Pancreas (tissue), 10 donors: ENCODE measurements at regions not wholly inside any gene's neighbourhood (a gene's known extent, or its start where the extent isn't known, plus 50 kb on each side); places are given as distances from the start of the nearest gene placed in this dataset.

Source experiments
- ATAC-seq, 4 donors: fragments of 200-7000 bp; cut with Tn5 transposase; one replicate each; pipeline versions ENCODE4 v1.8.0 to v1.9.1; 2020; ENCODE audit warnings: mild to moderate bottlenecking in 4 of 4, moderate library complexity in 4 of 4
- DNase-seq, 6 donors: peaks; one replicate each; pipeline ENCODE4 v3.0.0-alpha.2; 2020
- FAIRE-seq: peaks from 2 replicates; lab custom pipeline; 2012; peaks lifted over from hg19 to GRCh38; lab: Jason Lieb, UNC
- H3K27ac ChIP-seq, 4 donors: fragments of 200-600 bp; sonication (generic); 1 replicate in 3 of 4; 2 replicates in 1 of 4; pipeline versions ENCODE4 v1.5.0 to v1.8.0; 2020
- H3K27me3 ChIP-seq, 4 donors: fragments of 200-600 bp; one replicate each; pipeline ENCODE4 v1.8.0; 2021
- H3K36me3 ChIP-seq, 3 donors: fragments of 200-600 bp; sonication (generic) in 1 of 3; one replicate each; pipeline versions ENCODE4 v1.5.0 to v1.8.0; 2020 to 2021
- H3K4me1 ChIP-seq, 3 donors: fragments of 200-600 bp; one replicate each; pipeline ENCODE4 v1.8.0; 2021
- H3K4me3 ChIP-seq, 4 donors: fragments of 200-600 bp; sonication (generic) in 2 of 4; one replicate each; pipeline versions ENCODE4 v1.5.0 to v1.8.0; 2020 to 2021
- H3K9me3 ChIP-seq, 4 donors: fragments of 200-600 bp; one replicate each; pipeline ENCODE4 v1.8.0; 2021
- WGBS, 2 donors: extraction: QIAGEN DNeasy Blood & Tissue Kit; methylation state at CpG; one replicate each; pipeline ENCODE4 v1.1.7; 2013; 5-methylcytosine and 5-hydroxymethylcytosine counted together
- intact Hi-C, 3 donors: fragments of 100-400 bp; cut with DNase I; formaldehyde crosslinking; loops; one replicate each; pipeline versions ENCODE4 v1.11.1 to v1.14.2; 2022
- TF ChIP-seq, protein P1 (sequence below), 4 donors: fragments of 200-600 bp; sonication (generic) in 3 of 4; IDR thresholded peaks; one replicate each; pipeline versions ENCODE4 v1.5.0 to v1.8.0; 2021; ENCODE audit warnings: antibody characterized with exemption in 4 of 4
- donor health status: healthy with polysubstance abuse.
- donor health status: DM: no; HTN: no; CAD: no; lungs with moderate emphysema.
- donor health status: DM: no; HTN: no; CAD: no.
- donor health status: control.
- donor health status: control.
- donor health status: Bipolar disorder and iron deficiency.
- donor health status: DM: yes; HTN: yes; CAD: no.
- donor health status: DM: no; HTN: no; CAD: no.
- donor health status: DM: no; HTN: no; CAD: no.
- donor health status: DM: yes; HTN: yes; CAD: no.

DNA sequence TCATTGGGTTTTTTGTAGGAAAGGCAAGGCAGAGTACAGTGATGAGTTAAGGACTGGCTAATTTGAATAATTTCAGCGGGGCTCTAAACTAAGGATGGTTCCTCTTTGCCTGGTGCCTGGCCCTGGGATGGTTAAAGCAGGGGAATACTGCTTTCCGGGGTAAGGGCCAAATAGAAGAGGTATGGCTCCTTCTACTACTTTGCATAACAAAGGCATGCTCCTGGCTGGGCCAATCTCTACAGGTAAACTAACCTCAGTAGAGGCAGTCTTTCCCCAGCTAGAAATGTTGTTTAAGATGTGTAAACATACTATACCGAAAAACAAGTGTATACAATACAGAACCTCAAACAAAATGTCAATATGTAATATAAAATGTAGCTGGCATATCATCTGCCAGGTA, 1239.0 kb downstream of the SLC16A7 start:
- DNase-seq (no peak), FAIRE-seq (no peak), ATAC-seq (no peak)
- Histone ChIP-seq H3K36me3 (no peaks in the 10 kb centered on the region), H3K27me3 (no peaks in the 10 kb centered on the region), H3K4me3 (no peak overlapping the region), H3K27ac (no peak overlapping the region), H3K4me1 (no peaks in the 10 kb centered on the region), H3K9me3 (no peaks in the 10 kb centered on the region)
- TF ChIP-seq, protein P1, sequence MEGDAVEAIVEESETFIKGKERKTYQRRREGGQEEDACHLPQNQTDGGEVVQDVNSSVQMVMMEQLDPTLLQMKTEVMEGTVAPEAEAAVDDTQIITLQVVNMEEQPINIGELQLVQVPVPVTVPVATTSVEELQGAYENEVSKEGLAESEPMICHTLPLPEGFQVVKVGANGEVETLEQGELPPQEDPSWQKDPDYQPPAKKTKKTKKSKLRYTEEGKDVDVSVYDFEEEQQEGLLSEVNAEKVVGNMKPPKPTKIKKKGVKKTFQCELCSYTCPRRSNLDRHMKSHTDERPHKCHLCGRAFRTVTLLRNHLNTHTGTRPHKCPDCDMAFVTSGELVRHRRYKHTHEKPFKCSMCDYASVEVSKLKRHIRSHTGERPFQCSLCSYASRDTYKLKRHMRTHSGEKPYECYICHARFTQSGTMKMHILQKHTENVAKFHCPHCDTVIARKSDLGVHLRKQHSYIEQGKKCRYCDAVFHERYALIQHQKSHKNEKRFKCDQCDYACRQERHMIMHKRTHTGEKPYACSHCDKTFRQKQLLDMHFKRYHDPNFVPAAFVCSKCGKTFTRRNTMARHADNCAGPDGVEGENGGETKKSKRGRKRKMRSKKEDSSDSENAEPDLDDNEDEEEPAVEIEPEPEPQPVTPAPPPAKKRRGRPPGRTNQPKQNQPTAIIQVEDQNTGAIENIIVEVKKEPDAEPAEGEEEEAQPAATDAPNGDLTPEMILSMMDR (IDR thresholded peaks at IDR 0.05), result no peak
- 62 to 83% methylated on average over 3 of the region's 3 CpGs for WGBS, 2 donors
- intact Hi-C loops, result no loop called here

DNA sequence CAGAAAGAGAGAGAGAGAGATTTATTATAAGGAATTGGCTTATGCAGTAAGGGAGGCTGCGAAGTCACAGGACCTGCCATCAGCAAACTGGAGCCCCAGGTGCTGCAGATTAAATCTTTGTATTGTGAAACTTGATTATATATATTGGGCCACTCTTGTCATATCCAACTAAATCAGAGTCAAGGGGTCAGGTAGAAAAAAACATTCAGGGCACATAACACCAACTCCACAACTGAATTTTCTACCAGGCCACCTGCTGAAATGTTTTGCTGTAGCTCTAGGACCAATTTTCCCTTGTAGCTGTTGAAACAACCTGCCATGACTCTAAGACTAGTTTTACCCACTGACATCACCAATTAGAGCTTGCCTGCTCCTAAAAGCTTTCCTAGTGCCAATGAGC, 1240.8 kb downstream of the SLC16A7 start:
- TF ChIP-seq, protein P1 (IDR thresholded peaks at IDR 0.05), result no peak
- Histone ChIP-seq H3K27ac (no peak overlapping the region), H3K9me3 (no peaks in the 10 kb centered on the region), H3K4me1 (no peaks in the 10 kb centered on the region), H3K4me3 (no peak overlapping the region), H3K36me3 (no peaks in the 10 kb centered on the region), H3K27me3 (no peaks in the 10 kb centered on the region)
- intact Hi-C loops, result no loop called here
- ATAC-seq (no peak), DNase-seq (no peak), FAIRE-seq (no peak)
- 85 to 89% methylated on average over 1 of the region's 1 CpG for WGBS, 2 donors

DNA sequence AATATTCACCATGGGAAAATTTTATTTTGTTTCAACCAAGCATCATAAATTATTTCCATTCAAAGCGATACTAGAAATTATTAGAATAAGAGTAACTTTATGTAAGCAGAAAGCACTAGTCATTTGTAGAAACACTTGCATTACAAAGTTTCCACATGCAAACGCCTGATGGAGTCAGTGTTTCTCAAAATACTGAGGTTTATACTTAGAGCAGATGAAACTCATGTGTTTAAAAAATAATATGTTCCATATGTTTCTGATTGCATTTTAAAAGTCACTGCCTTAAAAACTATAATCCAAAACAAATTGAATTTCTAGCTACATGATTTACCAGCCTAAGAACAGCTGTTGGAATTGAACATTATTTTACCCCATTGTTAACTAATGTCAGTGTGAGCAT, 1246.4 kb downstream of the SLC16A7 start:
- H3K4me3 ChIP-seq, result no peak overlapping the region
- 76% methylated on average over 2 of the region's 2 CpGs for WGBS, 2 donors
- no peaks in the 10 kb centered on the region for H3K36me3 ChIP-seq
- ATAC-seq (no peak), DNase-seq (no peak), FAIRE-seq (no peak)
- H3K27me3 ChIP-seq, result no peaks in the 10 kb centered on the region
- intact Hi-C loops, result no loop called here
- TF ChIP-seq, protein P1 (IDR thresholded peaks at IDR 0.05), result no peak
- no peaks in the 10 kb centered on the region for H3K9me3 ChIP-seq
- H3K4me1 ChIP-seq, result no peaks in the 10 kb centered on the region
- H3K27ac ChIP-seq, result no peak overlapping the region

DNA sequence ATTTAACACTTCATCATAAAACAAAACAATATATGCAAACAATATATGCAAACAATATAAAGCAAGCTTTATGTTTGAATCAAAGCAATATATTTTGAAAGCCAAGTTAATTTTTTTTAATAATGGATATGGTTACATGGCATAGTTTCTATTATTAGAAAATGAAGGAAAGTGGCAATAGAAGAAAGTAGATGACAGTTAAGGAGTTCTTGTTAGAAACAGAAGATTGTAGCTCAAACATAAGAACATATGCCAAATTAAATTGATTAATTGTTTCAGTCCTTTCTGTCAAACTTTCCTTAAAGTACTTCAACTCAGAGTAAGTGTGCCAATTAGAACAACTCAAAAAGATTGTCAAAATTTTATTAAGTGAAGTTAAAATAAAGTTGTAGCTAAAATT, 1248.3 kb downstream of the SLC16A7 start:
- H3K9me3 ChIP-seq, result no peaks in the 10 kb centered on the region
- DNase-seq (no peak), FAIRE-seq (peak; percentile 37), ATAC-seq (no peak)
- no peaks in the 10 kb centered on the region for H3K4me1 ChIP-seq
- H3K4me3 ChIP-seq, result no peak overlapping the region
- H3K27me3 ChIP-seq, result no peaks in the 10 kb centered on the region
- TF ChIP-seq, protein P1 (IDR thresholded peaks at IDR 0.05), result no peak
- no peaks in the 10 kb centered on the region for H3K36me3 ChIP-seq
- intact Hi-C loops, result no loop called here
- H3K27ac ChIP-seq, result no peak overlapping the region

DNA sequence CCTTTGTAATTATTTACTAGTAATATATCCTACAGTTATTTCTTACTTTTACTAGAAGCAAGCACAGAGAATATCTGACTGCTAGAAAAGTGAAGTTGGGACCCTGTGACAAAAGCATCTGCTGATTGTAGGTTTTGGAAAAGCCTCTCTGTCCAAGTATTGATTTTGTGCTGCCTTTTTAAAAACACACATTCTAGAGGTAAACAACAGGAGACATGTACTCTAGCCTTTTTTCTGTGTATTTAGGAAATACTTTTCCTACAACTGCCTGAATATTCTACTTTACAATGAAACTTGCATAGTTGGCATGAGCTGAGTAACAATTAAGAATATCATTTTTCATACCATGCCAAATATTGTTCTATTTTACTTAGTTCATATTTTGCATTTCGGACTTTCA, 1249.0 kb downstream of the SLC16A7 start:
- no peak for ATAC-seq
- no peak for DNase-seq
- WGBS, 2 donors, result 65 to 86% methylated on average over 1 of the region's 1 CpG
- no peaks in the 10 kb centered on the region for H3K36me3 ChIP-seq
- no peak for FAIRE-seq
- intact Hi-C loops, result no loop called here
- TF ChIP-seq, protein P1 (IDR thresholded peaks at IDR 0.05), result no peak
- no peaks in the 10 kb centered on the region for H3K9me3 ChIP-seq
- no peaks in the 10 kb centered on the region for H3K4me1 ChIP-seq
- no peak overlapping the region for H3K4me3 ChIP-seq
- H3K27me3 ChIP-seq, result no peaks in the 10 kb centered on the region
- no peak overlapping the region for H3K27ac ChIP-seq
